HG03571 (cell line): ENCODE measurements at regions not wholly inside any gene's neighbourhood (a gene's known extent, or its start where the extent isn't known, plus 50 kb on each side); places are given as distances from the start of the nearest gene placed in this dataset.
"Not testable (repeated sequence)": the region's sequence is repeated elsewhere in the genome, so short reads cannot be mapped to it uniquely, and the experiment has no call there.

Source experiments
- ATAC-seq: cut with Tn5 transposase; IDR thresholded peaks from one replicate; pipeline ENCODE4 v1.9.1; 2021; ENCODE audit not compliant: unreplicated experiment

DNA sequence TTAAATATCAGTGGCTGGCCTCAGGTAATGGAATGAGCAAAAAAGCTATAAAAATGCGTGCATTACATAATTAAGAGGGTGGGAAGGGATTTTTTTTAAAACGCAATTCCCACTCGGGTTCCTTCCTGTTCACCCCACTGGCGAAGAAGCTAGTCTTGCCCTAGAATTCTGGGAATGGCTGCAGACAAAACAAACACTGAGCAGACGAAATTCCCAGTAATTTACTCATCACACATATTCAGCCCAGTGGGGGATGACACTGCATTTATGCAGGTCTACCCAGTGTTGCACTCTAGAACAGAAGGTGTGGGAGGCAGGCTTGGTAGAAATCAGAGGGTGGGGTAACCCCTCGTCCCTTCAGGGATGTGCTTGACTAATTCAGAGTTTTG is 2695.0 kb upstream of the DEFB115 start:
- ATAC-seq, result no peak

GRCh38 chr20:28562899-28563521 is 2694.5 kb upstream of the DEFB115 start:
- ATAC-seq, result not testable (repeated sequence)

GRCh38 chr20:28564024-28564423 is 2693.4 kb upstream of the DEFB115 start:
- not testable (repeated sequence) for ATAC-seq

DNA sequence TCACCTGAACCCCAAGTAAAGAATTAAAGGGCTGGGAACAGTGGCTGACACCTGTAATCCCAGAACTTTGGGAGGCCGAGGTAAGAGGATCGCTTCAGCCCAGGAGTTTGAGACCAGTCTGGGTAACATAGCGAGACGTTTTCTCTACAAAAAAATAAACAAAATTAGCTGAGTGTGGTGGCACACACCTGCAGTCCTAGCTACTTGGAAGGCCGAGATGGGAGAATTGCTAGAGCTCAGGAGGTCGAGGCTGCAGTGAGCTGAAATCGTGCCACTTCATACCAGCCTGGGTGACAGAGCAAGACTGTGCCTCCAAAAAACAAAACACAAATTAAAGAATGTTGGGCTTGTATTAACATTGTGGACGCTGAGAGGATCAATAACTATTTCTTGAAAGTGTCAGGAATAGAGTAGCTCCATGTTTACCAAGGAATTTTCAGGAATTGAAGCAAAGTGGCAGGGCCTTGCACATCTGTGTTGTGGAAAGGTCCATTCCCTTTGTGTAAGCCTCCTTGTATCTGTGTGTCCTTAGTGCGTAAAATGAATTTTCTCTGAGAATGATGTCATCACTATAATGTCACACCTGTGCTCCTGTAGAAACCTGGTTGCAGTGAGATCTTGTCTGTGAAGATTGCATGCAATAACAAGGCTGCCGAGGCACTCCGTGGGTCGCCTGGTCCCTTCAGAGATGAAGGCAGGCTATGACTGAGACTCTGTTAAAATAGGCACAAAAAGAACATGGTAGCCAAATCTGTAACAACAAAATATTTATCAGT is 2692.6 kb upstream of the DEFB115 start:
- not testable (repeated sequence) for ATAC-seq

DNA sequence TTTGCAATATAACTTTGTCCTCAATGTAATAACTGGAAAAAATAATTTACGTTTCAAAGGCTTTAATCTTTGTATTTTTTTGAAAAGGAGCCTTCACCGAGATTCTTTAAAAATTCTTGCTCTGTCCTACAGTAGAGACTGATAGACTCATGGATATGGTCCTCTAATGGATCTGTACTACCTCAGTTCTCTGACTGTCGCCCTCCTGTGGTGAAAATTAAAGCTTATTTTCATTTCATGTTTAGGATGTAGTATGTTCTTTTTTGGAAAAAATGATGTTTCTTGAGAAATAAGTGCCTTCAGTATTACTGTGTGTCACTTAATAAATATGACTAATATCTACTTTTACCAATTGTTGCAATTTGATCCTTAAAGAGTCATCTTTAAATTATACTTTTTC is 2681.5 kb upstream of the DEFB115 start:
- ATAC-seq, result not testable (repeated sequence)

DNA sequence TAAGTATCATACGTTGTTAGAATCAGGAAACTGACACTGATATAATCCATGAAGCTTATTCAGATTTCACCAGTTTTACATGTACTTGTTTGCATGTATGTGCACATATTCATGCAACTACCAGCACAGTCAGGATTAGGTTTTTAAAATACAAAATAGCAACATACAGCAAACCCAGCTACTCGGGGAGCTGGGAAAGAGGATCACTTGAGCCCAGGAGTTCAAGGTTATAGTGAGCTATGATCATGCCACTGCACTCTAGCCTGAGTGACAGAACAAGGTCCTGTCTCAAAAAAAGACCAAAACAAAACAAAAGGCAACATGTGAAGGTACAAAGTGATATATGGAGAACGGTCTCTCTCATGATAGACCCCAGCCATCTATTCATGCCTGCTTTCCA is 2665.8 kb upstream of the DEFB115 start:
- ATAC-seq, result not testable (repeated sequence)

GRCh38 chr20:28593383-28593782 is 2664.1 kb upstream of the DEFB115 start:
- ATAC-seq, result not testable (repeated sequence)

GRCh38 chr20:28594476-28594875 is 2663.0 kb upstream of the DEFB115 start:
- not testable (repeated sequence) for ATAC-seq

DNA sequence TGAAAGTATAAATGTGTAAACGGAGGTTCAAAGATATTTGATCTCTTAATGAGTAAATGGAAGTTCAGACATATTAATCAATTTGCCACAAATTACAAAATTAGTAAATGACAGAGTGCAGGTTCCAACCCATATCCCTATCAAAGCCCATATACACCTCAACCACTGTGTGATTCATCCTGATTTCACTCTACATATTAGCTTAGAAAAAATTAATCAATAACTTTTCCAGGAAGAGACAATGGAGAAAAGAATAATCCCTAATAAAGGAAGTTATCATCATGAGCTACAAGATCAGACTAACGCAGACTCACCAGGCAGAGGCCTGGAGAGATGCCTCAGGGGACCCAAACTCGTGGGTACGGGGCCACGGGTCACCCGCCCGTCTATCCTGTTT is 2655.5 kb upstream of the DEFB115 start:
- not testable (repeated sequence) for ATAC-seq

DNA sequence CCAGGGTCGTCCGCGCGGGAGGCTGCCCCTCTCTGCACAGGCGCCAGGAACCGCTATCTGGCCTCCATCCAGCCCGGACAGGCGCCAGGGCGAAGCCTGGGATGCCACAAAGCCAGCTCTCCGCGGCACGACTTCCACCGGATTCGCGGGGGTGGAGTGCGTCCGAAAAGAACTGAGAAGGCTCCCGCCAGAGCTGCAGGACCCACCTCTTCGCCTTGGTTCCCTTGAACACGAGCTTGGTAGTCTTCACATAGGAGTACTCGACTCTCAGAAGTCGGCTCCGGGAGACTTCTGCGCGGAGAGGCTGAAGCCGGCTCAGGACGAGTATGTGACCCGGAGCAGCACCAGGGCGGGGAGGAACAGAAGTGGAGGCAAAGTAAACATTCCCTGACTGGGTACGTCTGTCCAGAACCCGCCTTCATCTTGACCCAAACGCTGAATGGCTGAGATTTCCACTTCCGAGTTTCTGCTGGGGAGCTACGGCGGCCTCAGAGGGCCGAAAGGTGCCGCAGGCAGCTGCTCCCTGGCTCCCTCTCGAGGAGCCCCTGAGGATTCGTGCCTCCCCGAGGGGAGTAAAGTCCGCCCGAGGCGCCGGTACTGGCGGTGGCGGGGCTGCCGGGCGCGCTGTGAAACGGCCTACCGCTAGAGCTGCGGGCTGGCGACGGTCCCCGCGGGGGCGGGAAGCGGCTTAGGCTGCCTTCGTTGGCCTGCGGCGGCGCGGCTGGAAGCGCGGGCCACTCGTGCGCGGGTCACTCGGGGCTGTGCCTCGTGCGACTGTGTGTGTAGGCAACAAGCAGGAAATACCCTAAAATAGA is 2654.9 kb upstream of the DEFB115 start:
- peak; percentile 100 for ATAC-seq

GRCh38 chr20:28603218-28603577 is 2654.3 kb upstream of the DEFB115 start:
- ATAC-seq, result not testable (repeated sequence)

GRCh38 chr20:28616354-28616753 is 2641.1 kb upstream of the DEFB115 start:
- ATAC-seq, result no peak

DNA sequence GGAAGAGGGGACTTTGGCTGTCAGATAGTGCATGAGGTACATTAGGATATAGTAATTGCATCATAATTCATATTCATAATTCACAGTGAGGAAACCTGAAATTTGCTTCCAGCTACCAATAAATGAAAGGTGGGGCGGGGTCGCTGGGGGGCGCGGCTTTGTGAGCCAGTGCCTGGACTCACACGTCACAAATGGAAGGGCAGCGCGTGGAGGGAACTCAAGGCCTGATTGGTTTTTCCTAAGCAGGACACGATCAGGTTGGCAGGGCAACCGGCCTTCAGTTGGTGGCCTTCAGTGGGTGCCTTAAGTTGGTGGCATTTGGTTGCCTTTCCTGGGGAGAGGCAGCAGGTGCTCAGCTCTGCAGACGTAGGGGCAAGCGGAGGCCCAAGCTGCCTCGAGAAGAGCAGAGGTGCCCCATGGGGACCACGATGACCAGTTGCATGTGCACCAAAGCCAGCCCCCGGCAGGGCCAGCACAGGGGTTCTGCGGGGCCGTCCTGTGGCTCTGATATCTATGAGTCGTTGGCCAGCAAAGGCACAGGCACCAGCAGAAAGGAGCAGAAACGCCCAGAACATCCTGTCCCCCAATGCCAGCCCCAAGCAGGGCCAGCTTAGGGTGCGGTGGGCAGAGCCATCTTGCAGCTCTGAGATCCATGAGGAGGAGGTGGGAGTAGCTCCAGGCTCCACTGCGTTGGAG is 2637.4 kb upstream of the DEFB115 start:
- not testable (repeated sequence) for ATAC-seq

GRCh38 chr20:28625112-28625511 is 2632.4 kb upstream of the DEFB115 start:
- not testable (repeated sequence) for ATAC-seq

GRCh38 chr20:28640831-28641230 is 2616.6 kb upstream of the DEFB115 start:
- not testable (repeated sequence) for ATAC-seq
